ENCODE measurements at regions not wholly inside any gene's neighbourhood (a gene's known extent, or its start where the extent isn't known, plus 50 kb on each side); places are given as distances from the start of the nearest gene placed in this dataset.

DNA sequence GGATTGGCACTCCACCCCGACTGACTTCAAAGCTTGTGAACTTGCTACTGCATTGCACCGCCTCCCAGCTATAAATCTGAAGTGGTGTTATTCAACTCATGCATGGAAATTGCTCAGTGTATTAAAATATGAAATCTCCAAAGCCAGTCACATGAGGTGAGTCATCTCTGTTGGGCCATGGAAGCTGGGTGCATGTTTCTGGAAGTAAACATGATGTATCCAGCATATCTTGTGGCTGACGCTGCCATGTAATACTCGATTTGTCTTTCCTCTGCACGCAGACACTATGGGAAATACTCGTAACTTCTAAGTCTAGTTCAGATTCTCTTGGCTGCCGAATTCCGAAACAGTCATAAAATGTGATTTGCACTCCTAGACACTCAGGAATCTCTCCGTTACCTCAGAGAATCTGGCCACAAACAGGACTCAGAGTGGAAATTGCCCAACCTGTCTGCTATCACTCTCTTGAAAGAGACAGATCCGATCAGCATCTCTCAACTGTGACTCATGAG, 154.9 kb upstream of the MPPED2 start:
- in situ Hi-C loops (cut with HindIII; ENCODE audit: low sequenced_read_pairs): no loop called here

DNA sequence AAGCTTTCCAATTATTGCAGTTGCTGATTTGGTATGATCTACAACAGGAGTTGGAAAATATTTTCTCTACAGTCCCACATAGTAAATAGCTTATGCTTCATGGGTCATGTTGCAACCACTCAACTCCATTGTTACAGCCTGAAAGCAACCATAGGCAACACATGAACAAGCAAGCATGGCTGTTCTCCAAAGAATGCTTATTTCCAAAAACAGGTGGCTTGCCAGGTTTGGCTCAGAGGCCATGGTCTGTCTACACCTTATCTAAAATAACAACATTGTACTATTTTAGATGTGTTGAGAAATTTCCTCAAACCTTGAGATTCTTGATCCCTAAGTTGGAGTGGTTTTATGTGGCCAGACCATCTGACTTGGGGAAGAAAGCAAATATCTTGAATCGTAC, 153.9 kb upstream of the MPPED2 start:
- in situ Hi-C loops (cut with HindIII; ENCODE audit: low sequenced_read_pairs): no loop called here

DNA sequence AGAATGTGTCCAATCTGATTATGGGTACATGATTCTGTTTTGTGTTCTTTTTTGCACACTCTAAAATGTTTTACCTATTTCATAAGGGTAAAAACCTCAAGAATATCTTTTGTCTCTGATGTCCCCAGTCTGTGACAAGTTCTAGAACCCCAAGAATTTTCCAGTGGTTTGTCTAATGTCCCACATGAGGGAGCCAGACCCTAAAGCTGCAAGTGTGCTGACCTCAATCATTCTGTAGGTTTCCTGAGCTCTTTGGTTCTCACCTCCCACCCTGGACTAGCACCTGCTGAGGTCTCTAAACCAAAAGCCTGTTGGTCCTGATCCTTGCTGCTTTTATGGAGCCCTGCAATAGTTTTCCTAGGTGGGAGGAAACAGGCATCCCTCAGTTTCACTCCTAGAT, 149.8 kb upstream of the MPPED2 start:
- in situ Hi-C loops (cut with HindIII; ENCODE audit: low sequenced_read_pairs): no loop called here

DNA sequence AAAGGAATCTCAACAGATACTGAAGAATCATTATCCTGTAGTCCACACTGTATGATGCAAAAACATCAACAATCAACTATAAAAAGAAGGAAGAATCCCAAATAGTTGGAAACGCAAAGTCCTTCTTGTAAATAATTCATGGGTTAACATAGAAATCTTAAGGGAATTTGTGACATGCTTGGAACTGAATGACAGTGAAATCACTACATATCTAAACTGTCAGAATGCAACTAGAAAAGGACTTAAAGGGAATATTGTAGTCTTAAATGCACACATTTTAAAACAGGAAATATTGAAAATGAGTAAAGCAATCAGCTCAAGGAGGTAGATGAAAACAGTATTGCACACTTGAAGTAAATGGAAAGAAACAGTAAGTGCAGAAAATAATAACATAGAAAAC, 147.6 kb upstream of the MPPED2 start:
- in situ Hi-C loops (cut with HindIII; ENCODE audit: low sequenced_read_pairs): no loop called here

DNA sequence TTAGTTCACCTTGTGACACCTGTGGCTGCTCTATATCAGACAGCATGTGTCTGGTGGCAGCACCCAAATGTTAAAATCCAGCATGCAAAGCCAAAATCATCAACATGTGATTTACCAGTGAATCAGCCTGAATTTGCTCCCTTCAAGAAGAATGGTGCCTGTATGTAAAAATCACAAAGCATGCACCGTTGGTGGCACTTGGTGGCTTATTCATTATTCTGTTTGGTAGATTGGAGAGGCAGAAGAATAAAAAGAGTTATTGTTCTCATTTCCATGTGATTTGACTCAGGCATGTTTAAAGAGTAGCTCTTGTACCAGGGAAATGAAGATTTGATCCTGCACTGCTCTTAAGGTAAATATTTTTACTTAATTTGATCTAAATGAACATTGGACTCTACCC, 143.9 kb upstream of the MPPED2 start:
- in situ Hi-C loops (cut with HindIII; ENCODE audit: low sequenced_read_pairs): no loop called here

DNA sequence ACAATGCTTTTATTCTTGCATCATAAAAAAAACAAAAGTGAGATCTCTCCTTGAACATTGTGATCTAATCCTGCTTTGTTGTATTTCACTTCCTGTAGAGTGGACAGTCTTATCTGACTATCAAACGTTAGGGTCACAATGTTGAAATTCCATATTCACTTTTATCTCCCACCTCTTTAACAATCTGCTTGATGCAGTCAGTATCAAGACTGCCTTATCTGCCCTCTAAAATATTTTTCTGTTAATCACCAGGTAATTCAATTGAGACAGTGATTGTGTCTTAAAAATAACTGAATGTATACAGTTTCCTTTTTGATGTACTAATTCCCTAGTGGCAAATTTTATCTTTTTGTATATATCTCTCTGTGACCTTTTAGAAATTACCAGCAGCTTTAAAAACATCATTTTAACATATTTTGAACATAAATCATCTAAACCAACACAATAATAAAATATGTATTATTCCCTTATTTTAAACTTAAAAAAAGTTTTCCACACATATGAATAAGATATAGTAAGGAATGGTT, 143.1 kb upstream of the MPPED2 start:
- in situ Hi-C loops (cut with HindIII; ENCODE audit: low sequenced_read_pairs): no loop called here

DNA sequence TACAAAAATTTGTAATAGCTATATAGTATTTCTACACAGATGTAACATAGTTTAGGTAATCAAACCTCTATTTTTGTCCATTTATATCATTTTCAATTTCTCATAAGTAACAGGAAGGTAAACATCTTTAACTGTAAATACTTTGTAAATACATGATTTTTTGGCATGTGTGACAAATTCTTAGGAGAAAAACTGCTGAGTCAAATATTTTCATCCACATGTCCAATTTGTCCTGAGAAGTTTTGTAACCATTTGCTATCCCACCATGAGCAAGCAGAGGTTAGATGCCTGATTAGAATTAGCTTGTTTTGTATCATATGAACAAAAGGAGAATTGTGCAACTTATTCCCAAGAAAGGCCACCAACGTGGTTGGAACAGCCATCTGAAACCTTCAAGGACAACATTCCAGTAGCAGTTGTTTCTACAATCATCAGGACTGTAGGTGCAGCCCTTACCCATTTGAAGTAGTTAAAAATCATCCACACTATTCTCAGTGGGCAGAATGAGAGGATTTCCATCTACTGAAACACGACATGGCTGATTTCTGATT, 139.6 kb upstream of the MPPED2 start:
- in situ Hi-C loops (cut with HindIII; ENCODE audit: low sequenced_read_pairs): no loop called here

DNA sequence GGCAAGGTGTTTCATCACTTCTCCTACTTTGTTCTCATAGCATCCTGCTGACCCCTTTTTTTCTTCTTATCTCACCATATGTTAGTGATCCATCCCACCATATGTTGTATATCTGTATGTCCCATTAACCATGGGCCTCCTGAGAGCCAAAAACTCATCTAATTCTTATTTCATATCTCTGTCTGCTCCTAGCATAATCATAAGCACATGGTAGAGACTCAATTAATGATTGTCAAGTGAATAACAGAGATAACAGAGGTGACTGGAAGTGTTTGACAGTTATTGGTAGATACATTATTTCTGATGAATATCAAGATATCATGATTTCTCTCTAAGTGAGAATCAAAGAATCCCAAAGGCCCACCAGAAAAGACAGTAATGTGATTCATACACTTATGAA, 138.1 kb upstream of the MPPED2 start:
- in situ Hi-C loops (cut with HindIII; ENCODE audit: low sequenced_read_pairs): no loop called here

DNA sequence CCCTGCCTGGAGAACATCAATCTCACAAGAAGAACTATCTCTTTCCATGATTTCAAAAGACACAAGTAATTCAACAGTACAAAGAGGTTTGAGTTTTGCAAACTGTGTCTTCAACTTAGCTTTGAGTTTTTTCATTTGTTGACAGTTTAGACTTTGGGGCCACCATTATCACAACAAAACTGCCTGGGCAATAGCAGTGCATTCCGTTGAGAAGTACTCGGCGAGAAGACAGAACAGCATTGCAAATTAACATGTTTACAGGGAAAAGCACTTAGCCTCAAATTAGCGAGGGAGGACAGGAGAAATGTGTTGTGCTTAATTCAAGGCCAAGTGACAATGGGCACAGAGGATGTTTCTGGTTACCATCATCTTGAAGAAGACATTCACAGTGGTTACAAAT, 133.2 kb upstream of the MPPED2 start:
- in situ Hi-C loops (cut with HindIII; ENCODE audit: low sequenced_read_pairs): no loop called here

DNA sequence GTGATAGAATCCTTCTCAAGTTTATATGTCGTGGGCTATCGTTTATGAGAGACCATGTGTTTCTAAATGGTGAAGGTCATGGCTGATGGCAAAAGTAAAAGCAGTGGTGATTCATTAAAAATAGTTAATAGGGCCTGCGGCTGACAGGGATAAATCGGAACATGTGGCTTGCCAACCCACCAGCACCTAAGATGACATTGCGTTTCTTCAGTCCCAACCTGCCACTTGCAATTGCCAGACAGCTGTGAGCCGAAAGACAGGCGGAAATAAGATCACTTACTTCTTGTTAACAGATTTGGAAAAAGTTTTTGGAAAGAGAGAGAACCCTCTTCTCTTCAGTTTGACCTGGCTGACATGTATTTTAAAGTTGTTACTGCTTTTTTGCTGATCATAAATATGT, 131.5 kb upstream of the MPPED2 start:
- in situ Hi-C loops (cut with HindIII; ENCODE audit: low sequenced_read_pairs): no loop called here

DNA sequence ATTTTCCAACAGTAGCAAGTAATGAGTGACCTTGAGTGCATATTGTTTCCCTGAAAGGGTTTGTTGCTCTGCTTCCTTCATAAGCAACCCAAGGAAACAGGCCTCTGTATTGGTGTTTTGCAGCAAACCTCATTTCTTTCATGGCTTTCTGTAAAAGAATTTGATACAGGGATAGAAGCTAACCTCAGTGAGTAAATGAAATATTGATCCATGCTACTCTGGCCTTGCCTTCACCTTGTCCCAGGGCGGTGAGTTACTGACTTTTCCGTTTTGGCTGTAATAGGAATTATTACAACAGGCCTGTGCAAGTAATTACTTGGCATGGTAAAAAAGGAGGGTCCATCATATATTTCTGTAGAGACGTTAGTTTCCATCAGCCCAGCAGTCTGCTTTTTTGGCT, 130.9 kb upstream of the MPPED2 start:
- in situ Hi-C loops (cut with HindIII; ENCODE audit: low sequenced_read_pairs): no loop called here

DNA sequence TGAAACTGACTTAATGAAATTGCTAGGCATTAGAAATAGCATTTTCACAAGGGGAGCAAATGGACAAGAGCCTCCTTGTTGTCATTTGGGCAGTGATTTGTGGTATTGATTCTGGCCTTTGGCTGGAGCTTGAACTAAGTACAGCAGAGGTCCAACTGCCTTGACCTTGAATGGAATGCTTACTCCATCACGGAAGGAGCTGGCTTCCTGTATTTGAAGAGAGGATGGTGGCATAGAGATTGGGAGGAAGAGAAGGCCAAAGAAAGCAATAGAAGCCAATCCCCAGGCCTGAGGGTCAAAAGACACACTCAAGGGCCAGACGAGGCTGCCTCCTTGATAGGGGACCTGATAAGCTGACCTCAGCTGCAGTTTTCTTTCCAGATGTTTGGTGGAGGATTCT, 126.6 kb upstream of the MPPED2 start:
- in situ Hi-C loops (cut with HindIII; ENCODE audit: low sequenced_read_pairs): no loop called here

DNA sequence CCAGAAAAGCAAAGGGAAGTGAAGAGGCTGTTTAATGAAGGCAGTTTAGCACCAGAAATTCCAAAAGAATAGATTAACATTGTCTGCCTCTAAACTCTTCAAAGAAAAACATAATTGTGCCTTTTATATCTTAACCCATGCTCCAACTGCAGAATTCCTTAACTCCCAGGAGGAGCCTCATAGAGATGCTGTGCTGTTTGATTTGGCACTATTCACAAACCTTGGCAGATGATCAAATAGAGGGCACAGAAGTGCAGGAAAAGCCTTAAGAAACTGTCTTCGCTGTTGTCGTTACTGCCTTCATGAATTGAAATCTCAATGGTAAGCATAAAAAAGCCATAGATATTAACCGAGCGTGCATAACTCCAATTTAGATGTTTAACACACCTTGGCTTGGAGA, 124.1 kb upstream of the MPPED2 start:
- in situ Hi-C loops (cut with HindIII; ENCODE audit: low sequenced_read_pairs): no loop called here

DNA sequence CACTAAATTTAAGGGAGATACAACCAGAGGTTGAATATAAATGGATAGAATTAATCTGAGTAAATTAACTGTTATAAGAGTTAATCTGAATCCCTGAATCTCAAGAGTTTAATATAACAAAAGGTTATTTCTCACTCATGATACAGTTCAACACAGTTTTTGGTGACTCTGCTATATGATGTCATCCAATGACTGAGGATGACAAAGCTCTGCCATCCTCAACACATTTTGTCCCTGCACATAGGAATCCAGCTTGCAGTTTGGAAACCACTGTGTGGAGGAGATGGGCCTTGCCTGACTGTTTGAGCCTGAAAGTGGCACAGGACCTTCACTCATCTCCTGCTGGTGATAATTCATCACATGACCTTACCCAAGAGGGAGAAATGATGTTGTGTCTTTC, 121.0 kb upstream of the MPPED2 start:
- in situ Hi-C loops (cut with HindIII; ENCODE audit: low sequenced_read_pairs): no loop called here

DNA sequence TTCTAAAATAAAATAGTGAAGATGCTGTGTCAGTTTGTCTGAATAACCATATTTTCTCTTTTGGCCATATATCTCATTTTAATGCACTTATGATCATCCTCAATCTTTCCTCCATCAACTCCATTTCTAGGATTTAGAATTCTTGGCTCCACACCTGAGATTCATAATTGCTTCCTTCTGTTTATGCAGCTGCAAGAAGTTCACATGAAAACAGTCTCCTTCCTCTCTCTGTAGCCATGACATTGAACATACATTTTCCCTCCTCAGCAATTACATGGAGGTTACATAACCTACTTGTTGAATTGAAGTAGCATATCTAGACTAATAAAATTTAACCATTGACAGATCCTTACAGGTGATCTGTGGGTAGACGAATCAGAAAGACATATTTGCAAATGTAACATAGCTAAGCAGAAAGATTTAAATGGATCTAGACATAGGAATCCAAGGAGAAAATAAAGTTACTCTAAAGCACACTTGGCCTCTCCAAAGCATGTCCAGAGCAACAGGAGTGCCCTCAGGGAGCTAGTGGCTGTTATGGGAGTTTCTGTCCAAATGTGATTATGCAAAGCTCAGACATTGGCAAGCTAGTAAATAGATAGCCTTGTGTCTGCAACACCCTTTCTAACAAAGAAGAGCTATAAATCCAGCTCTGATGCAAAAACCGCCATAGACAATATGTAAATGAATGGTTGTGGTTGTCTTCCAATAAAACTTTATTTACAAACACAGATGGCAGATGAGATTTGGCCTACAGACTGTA, 119.9 kb upstream of the MPPED2 start:
- in situ Hi-C loops (cut with HindIII; ENCODE audit: low sequenced_read_pairs): no loop called here

DNA sequence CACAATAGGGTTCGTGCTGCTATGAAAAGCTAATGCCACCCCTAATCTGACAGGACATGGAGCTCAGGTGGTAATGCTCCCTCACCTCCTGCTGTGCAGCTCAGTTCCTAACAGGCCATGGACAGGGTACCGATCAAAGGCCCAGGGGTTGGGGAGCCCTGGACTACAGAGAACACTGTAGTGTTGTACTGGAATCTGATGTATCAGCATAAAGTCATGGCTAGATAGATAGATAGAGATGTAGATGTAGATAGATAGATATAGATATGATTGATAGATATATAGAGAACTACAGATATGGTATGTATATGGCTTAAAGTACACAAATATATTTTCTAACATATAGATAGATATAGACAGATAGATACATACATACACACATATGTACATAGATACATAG, 112.3 kb upstream of the MPPED2 start:
- in situ Hi-C loops (cut with HindIII; ENCODE audit: low sequenced_read_pairs): no loop called here

DNA sequence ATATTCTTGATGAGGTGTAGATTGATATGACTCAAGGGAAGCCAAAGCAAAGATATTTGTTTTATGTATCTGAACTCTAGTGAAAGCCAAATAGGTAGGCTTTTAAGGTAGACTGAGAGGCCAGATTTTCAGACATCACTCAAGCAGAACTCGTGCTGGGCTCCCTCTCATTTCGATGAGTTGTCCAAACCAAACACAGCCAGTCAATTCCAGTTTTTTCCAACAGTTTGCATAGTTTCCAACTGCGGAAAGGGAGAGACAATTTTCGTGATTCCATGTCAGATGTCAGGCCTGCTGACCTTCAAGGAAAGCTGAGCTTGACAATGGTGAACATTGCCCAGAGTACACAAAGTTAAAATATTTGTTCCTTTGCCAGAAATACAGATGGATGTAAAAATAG, 110.9 kb upstream of the MPPED2 start:
- in situ Hi-C loops (cut with HindIII; ENCODE audit: low sequenced_read_pairs): no loop called here

DNA sequence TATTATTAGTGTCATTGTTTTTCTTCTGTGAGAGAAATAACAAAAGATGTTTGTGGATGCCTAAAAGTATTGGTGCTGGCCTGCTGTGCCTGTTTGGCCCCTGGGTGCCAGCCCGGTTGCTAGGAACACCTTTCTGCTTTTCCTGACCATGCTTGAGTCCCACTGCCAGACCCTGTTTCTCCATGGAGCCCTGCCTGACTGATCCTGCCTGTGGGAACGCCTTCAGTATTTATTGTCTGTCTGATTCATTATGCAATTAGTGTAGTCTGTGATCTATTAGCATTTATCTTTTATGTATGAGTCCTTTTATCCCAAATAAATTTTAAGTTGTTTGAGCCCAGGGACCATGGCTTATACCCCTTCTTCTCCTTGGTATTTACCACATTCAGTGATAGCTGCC, 98.6 kb upstream of the MPPED2 start:
- in situ Hi-C loops (cut with HindIII; ENCODE audit: low sequenced_read_pairs): no loop called here

DNA sequence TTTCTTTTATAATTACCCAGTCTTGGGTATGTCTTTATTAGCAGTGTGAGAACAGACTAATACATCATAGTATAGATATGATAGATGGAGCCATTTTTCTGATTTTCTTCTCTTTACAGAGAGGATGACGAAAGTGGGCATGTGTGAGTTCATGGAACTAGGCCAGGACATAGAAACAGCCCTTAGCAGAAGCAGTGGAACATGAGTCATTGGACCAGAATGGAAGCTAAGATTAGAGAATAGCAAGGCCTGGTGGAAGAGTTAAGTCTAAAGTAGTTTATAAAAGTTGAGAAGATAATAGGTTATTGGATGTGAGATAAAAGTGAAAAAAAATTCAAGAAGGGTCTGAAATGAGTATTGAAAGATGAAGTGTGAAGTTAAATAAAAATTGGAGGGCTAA, 97.0 kb upstream of the MPPED2 start:
- in situ Hi-C loops (cut with HindIII; ENCODE audit: low sequenced_read_pairs): no loop called here

DNA sequence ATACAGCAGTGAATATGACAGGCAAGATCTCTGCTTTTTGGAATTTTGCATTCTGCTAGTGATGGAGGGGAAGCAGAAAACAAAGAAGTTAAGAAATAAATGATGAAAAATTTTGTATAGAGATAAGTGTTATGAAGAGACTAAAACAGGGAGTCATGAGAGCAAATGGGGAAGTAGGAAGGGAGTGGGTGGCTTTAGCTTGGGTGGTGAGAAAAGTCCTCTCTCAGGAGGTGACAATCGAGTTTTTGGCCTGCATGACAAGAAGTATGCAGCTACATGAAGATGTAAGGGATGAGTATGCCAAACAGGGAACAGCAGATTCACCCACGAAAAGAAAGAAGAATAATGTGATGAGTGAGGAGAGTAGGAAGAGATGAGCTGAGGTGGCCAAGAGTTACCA, 80.7 kb upstream of the MPPED2 start:
- in situ Hi-C loops (cut with HindIII; ENCODE audit: low sequenced_read_pairs): no loop called here

DNA sequence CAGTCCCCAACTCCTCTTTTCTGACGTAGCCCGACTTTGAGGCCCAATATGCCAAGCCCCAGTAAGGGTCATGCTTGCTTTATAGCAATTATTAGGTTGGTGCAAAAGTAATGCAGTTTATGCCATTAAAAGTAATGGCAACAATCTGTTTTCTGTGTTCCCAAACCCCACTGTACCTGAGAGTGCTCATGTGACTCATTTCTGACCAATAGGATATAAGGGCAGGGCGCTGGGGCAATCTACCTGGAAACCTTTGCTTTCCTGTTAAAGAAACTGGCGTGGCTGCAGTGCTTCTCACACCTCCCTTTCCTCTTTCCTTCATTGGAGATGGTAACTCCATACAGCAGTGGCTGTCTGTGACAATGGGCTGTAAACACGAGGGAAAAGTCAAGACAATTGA, 78.9 kb upstream of the MPPED2 start:
- in situ Hi-C loops (cut with HindIII; ENCODE audit: low sequenced_read_pairs): no loop called here

DNA sequence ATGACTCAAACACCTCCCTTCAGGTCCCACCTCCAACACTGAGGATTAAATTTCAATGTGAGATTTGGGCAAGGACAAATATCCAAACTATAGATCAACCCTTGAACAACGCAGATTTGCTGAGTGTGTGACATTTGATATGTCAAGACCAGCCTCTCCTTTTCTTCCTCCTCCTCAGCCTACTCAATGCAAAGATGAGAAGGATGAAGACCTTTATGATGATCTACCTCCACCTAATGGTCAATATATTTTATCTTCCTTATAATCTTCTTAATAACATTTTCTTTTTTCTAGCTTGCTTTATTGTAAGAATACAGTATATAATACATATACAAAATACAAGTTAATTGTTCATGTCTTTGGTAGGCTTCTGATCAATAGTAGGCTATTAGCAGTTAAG, 67.5 kb upstream of the MPPED2 start:
- in situ Hi-C loops (cut with HindIII; ENCODE audit: low sequenced_read_pairs): no loop called here

DNA sequence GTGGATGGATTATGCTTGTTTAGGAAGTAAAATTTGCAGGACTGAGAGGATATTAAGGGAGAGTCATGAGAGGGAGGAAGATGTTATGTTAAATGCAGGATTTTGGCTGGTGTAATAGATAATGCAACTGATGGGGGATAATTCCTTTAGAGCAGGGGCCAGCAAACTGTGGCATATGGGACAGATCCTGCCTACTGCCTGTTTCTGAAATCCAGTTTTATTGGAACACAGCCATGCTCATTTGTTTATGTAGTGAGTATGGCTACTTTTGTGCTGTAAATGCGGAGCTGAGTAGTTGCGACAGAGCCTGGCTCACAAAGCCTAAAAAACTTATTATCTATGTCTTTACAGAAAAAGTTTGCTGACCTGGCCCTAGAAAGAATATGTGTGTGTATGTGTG, 66.6 kb upstream of the MPPED2 start:
- in situ Hi-C loops (cut with HindIII; ENCODE audit: low sequenced_read_pairs): no loop called here

Measured in endothelial cell of hepatic sinusoid (primary cell).